B cell (primary cell): ENCODE measurements at regions not wholly inside any gene's neighbourhood (a gene's known extent, or its start where the extent isn't known, plus 50 kb on each side); places are given as distances from the start of the nearest gene placed in this dataset.
"Not testable (repeated sequence)": the region's sequence is repeated elsewhere in the genome, so short reads cannot be mapped to it uniquely, and the experiment has no call there.

ENCODE experiments used
- ATAC-seq: fragments of 200-7000 bp; cut with Tn5 transposase; one replicate; pipeline ENCODE4 v1.10.0; 2021; ENCODE audit warnings: low read depth, mild to moderate bottlenecking, moderate number of reproducible peaks, moderate library complexity
- CTCF ChIA-PET: fragments of 350-600 bp; sonication (Branson Sonifier 250); formaldehyde crosslinking; loops from one replicate; lab custom pipeline; 2021; ENCODE audit warnings: antibody characterized with exemption, inconsistent platforms; lab: Charles Lee
- POLR2A ChIA-PET: fragments of 350-600 bp; sonication (Branson Sonifier 250); formaldehyde crosslinking; loops from one replicate; lab custom pipeline; 2021; ENCODE audit warnings: antibody characterized with exemption; lab: Charles Lee
- DNase-seq: peaks from one replicate; pipeline ENCODE4 v3.0.0; 2013
- H2AFZ ChIP-seq: 2 replicates; pipeline ENCODE4 v1.6.1; 2012; ENCODE audit warnings: mild to moderate bottlenecking, low read depth, low read length; ENCODE audit not compliant: insufficient read depth, poor library complexity, severe bottlenecking
- H3K27ac ChIP-seq, 2 donors: 1 replicate in 1 of 2; 2 replicates in 1 of 2; pipeline ENCODE4 v1.5.1; 2012 to 2013; ENCODE audit warnings: low read length in 2 of 2, mild to moderate bottlenecking in 2 of 2, moderate library complexity in 1 of 2
- H3K27me3 ChIP-seq, 4 experiments: fragments of 200-600 bp in 1 of 4; sonication (generic) in 1 of 4; replicated peaks in 1 of 4; 1 replicate in 2 of 4; 2 replicates in 2 of 4; pipeline versions ENCODE4 v1.6.1 to v1.7.0; 2013 to 2016; ENCODE audit warnings: low read length in 3 of 4, mild to moderate bottlenecking in 2 of 4, mixed read lengths in 1 of 4, moderate library complexity in 1 of 4; ENCODE audit not compliant: insufficient read depth in 4 of 4, control insufficient read depth in 3 of 4; ENCODE audit errors: control extremely low read depth in 1 of 4
- H3K36me3 ChIP-seq, 2 experiments: replicated peaks in 1 of 2; 1 replicate in 1 of 2; 2 replicates in 1 of 2; pipeline versions ENCODE4 v1.6.1 to v1.7.1; 2013; ENCODE audit warnings: low read length in 1 of 2; ENCODE audit not compliant: insufficient read depth in 2 of 2, control insufficient read depth in 1 of 2; ENCODE audit errors: control extremely low read depth in 1 of 2, extremely low read depth in 1 of 2
- H3K4me1 ChIP-seq, 2 donors: fragments of 200-600 bp in 1 of 2; sonication (generic) in 1 of 2; 1 replicate in 1 of 2; 2 replicates in 1 of 2; pipeline versions ENCODE4 v1.5.1 to v1.6.1; 2013 to 2017; ENCODE audit warnings: low read length in 2 of 2; ENCODE audit not compliant: control insufficient read depth in 2 of 2, insufficient read depth in 2 of 2
- H3K4me2 ChIP-seq: replicated peaks from 2 replicates; pipeline ENCODE3; 2012; ENCODE audit warnings: mild to moderate bottlenecking, low read depth, low read length; ENCODE audit not compliant: poor library complexity, severe bottlenecking
- H3K4me3 ChIP-seq, 5 experiments: fragments of 200-600 bp in 1 of 5; sonication (generic) in 1 of 5; 1 replicate in 3 of 5; 2 replicates in 2 of 5; pipeline versions ENCODE4 v1.5.1 to v1.7.0; 2011 to 2016; ENCODE audit warnings: low read length in 4 of 5, mild to moderate bottlenecking in 4 of 5, low read depth in 2 of 5, control low read depth in 1 of 5, moderate library complexity in 1 of 5; ENCODE audit not compliant: insufficient read depth in 1 of 5; ENCODE audit errors: control extremely low read depth in 1 of 5, extremely low read depth in 1 of 5
- H3K79me2 ChIP-seq: fragments of 200-600 bp; sonication (generic); one replicate; pipeline ENCODE4 v1.6.0; 2016; ENCODE audit warnings: low read length; ENCODE audit not compliant: control insufficient read depth, insufficient read depth
- H3K9ac ChIP-seq: fragments of 200-600 bp; sonication (generic); 2 replicates; pipeline ENCODE4 v1.6.1; 2017; ENCODE audit warnings: mild to moderate bottlenecking, low read length, moderate library complexity
- H3K9me3 ChIP-seq, 3 donors: one replicate each; pipeline versions ENCODE4 v1.6.1 to v1.7.1; 2013; ENCODE audit warnings: low read length in 2 of 3; ENCODE audit not compliant: control insufficient read depth in 2 of 3, insufficient read depth in 1 of 3; ENCODE audit errors: control extremely low read depth in 1 of 3
- H4K20me1 ChIP-seq: 2 replicates; pipeline ENCODE4 v1.6.0; 2012; ENCODE audit warnings: mild to moderate bottlenecking, low read length; ENCODE audit not compliant: insufficient read depth, control insufficient read depth, poor library complexity, severe bottlenecking
- H3K27ac Mint-ChIP-seq: one replicate; pipeline ENCODE4 v1.8.0; 2021; ENCODE audit warnings: mixed read lengths
- H3K27me3 Mint-ChIP-seq: one replicate; pipeline ENCODE4 v1.8.0; 2021; ENCODE audit warnings: mixed read lengths
- H3K4me1 Mint-ChIP-seq: one replicate; pipeline ENCODE4 v1.8.0; 2021; ENCODE audit warnings: mixed read lengths
- H3K4me3 Mint-ChIP-seq: one replicate; pipeline ENCODE4 v1.8.0; 2021; ENCODE audit warnings: mixed read lengths
- H3K9me3 Mint-ChIP-seq: one replicate; pipeline ENCODE4 v1.8.0; 2022; ENCODE audit warnings: mixed read lengths; ENCODE audit not compliant: insufficient read depth
- EZH2 ChIP-seq: IDR thresholded peaks from 2 replicates; pipeline ENCODE4 v1.6.1; 2012; ENCODE audit warnings: borderline replicate concordance, low read depth, mild to moderate bottlenecking, moderate library complexity, low read length; ENCODE audit not compliant: insufficient read depth, poor library complexity, severe bottlenecking
- WGBS: methylation state at CpG from one replicate; pipeline ENCODE4 v1.1.5; 2013; ENCODE audit warnings: missing lambda C conversion rate; ENCODE audit not compliant: insufficient coverage; 5-methylcytosine and 5-hydroxymethylcytosine counted together
- intact Hi-C: fragments of 100-400 bp; cut with micrococcal nuclease; formaldehyde crosslinking; loops from one replicate; pipeline ENCODE4 v1.10.0; 2022
- TF ChIP-seq, protein P1 (sequence below): fragments of 200-600 bp; IDR thresholded peaks from one replicate; pipeline ENCODE4 v1.8.0; 2022; ENCODE audit warnings: antibody characterized with exemption, mild to moderate bottlenecking

GRCh38 chr7:24169077-24169624 is 114.8 kb upstream of the NPY start:
- Histone ChIP-seq H3K4me2 (no peak overlapping the region), H3K79me2 (no peaks in the 10 kb centered on the region), H2AFZ (no peak overlapping the region), H4K20me1 (no peaks in the 10 kb centered on the region), H3K27me3 (peaks cover 0 to 8% (median 2%) of the 10 kb centered on the region in 4 experiments), H3K9ac (no peak overlapping the region), H3K9me3 (peaks cover 0 to 12% (median 5%) of the 10 kb centered on the region in 3 donors), H3K36me3 (no peaks in the 10 kb centered on the region), H3K27ac (no peak overlapping the region), H3K4me1 (no peaks in the 10 kb centered on the region), H3K4me3 (no peak overlapping the region)
- DNase-seq (no peak), ATAC-seq (no peak)
- Mint-ChIP-seq H3K4me3 (no peak overlapping the region), H3K27me3 (peaks cover 4% of the 10 kb centered on the region), H3K27ac (no peak overlapping the region), H3K4me1 (no peaks in the 10 kb centered on the region), H3K9me3 (peaks cover 4% of the 10 kb centered on the region)
- ChIA-PET POLR2A (no interaction called here), CTCF (no interaction called here)
- intact Hi-C loops: no loop called here
- WGBS: 38% methylated on average over 1 of the region's 5 CpGs
- TF ChIP-seq EZH2: no peak
- TF ChIP-seq, protein P1, sequence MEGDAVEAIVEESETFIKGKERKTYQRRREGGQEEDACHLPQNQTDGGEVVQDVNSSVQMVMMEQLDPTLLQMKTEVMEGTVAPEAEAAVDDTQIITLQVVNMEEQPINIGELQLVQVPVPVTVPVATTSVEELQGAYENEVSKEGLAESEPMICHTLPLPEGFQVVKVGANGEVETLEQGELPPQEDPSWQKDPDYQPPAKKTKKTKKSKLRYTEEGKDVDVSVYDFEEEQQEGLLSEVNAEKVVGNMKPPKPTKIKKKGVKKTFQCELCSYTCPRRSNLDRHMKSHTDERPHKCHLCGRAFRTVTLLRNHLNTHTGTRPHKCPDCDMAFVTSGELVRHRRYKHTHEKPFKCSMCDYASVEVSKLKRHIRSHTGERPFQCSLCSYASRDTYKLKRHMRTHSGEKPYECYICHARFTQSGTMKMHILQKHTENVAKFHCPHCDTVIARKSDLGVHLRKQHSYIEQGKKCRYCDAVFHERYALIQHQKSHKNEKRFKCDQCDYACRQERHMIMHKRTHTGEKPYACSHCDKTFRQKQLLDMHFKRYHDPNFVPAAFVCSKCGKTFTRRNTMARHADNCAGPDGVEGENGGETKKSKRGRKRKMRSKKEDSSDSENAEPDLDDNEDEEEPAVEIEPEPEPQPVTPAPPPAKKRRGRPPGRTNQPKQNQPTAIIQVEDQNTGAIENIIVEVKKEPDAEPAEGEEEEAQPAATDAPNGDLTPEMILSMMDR: no peak

- H3K9ac ChIP-seq, DNase-seq, H3K27ac Mint-ChIP-seq, H3K4me2 ChIP-seq, CTCF ChIA-PET, H3K4me1 ChIP-seq, H3K27ac ChIP-seq, H3K36me3 ChIP-seq, POLR2A ChIA-PET, ATAC-seq, H3K27me3 ChIP-seq, H3K9me3 Mint-ChIP-seq, H4K20me1 ChIP-seq, H3K4me1 Mint-ChIP-seq, H3K79me2 ChIP-seq, H3K27me3 Mint-ChIP-seq, H2AFZ ChIP-seq, H3K4me3 Mint-ChIP-seq, H3K9me3 ChIP-seq, H3K4me3 ChIP-seq, intact Hi-C loops: not testable (repeated sequence)
- WGBS: 86% methylated on average over 6 of the region's 9 CpGs
Observed at GRCh38 chr7:24171951-24172350, 112.0 kb upstream of the NPY start.
